ENCODE measurements at regions not wholly inside any gene's neighbourhood (a gene's known extent, or its start where the extent isn't known, plus 50 kb on each side); places are given as distances from the start of the nearest gene placed in this dataset.

DNA sequence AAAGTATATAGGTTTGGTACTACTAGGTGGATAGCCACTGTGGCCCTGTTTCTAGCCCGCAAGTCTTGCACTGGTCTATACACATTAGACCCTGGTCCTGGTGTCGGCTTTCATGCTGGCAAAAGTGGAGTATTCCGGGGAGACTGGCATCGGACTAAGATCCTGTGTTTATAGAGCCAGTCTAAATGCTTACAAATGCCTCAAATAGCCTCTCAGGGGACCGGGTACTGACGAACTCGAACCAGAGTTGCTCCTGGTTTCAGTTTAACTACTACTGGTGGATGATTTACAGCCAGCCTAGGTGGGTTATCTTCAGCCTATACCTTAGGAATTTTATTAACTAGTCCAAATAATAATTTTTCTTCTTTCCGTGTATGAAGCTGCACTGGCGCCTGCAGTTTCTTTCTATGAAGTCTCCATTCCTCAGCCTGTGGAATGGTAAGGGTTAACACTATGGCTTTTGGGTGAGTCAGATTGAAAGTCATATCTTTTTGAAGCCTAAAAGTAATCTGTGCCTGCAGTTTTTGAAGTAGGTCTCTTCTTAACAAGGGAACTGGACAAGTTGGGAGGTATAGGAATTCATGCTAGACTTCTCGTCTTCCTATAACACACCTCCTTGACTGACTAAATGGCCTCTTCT lies 51.3 kb downstream of the OR10H4 start:
- DNase-seq (ENCODE audit: low read depth): no peak

DNA sequence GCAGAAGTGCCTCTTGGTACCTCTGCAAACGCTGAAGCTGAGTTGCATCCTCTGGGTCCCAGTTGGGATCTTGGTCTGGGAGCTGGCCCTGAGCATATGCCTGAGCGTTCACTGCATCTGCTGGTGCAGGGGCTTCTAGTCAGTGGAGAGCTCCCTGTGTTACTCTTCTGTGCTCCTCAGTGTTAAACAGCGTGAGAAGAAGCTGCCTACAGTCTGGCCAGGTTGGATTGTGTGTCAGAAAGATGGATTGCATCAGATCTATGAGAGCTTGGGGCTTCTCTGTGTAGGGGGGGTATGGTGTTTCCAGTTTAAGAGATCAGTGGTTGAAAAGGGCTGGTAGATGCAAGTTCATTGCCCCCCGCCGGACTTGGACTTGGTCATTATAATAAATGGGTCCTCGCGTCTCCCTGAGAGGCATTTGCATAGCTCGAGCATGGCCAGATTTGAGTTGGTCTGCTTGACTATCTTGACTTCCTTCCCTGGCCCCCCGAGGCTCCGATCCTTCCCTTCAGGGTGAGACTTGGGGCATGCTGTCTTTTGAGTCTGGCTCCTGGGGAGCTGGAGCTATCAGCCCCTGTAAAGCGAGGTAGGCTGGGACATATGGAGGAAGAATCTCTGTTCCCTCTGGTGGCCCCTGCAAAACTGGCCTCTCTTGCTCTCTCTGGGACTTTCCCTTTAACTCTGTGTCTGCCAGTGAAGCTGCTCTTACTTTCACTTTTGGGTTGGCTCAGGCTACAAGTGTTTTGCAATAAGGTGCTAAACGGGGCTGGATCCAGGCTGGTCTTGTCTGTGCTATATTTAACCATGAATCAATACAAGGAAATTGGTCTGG lies 52.9 kb downstream of the OR10H4 start:
- peak; percentile 50 for DNase-seq (ENCODE audit: low read depth)

DNA sequence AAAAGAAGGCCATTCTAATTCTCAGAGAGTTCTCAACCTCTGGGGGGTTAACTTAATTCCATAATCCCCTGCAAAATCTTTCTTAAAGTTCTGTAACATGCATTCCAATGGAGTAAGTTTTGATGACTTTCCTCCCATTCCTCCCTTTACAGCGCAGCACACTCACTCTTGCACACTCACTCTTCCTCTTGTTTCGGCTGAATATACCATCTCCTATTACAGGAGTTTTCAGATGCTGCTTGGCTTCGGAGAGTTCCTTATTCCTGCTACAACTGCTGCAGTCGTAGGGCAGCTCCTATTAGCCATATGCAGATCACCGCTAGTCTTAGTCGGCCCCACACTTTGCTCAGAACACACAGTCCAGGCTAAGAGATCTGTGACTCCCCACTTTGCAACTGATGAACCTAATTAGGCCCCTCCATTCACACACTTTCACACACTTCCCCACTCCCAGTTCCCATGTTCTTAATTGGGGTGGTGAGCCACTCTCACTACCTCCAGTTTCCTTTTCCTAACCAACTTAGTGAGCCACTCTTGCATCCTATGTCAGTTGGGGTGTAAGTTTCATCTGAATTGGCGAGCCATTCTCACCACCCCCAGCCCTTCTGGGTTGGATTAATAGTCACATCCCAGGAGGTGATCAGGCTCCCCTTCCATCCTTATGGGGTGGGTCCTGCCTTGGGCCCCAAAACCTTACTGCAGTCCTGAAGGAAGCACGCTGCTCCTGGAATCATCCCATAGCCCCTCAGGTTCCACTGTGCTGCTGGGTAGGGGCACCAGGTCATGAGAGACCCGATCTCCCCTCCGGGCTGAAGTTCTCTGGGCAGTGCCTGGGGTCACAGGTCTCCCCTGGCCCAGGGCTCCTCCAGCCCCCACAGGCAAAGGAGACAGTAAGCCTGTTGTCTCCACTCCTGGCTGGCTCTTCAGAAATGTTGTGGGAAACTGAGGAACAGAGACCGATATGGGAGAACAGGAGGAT lies 53.9 kb downstream of the OR10H4 start:
- no peak for DNase-seq (ENCODE audit: low read depth)

DNA sequence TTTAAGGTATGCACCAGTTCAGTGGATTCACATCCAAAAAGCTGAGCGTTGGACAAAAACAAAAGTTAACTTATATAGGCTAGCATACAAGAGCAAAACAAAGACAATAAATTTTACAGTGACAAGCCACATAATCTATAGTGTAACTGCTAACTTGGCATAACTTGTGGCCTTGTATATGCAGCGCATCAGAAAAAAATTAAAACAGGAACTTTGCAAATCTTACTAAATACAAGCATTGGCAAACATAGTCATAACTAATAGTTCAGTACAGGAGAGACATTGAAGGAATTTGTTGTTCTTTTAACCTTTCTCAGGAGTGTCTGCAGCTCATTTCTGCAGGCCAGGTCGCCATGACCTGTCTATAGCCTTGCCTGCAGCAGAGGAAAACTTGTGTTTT lies 54.6 kb downstream of the OR10H4 start:
- DNase-seq (ENCODE audit: low read depth): no peak

DNA sequence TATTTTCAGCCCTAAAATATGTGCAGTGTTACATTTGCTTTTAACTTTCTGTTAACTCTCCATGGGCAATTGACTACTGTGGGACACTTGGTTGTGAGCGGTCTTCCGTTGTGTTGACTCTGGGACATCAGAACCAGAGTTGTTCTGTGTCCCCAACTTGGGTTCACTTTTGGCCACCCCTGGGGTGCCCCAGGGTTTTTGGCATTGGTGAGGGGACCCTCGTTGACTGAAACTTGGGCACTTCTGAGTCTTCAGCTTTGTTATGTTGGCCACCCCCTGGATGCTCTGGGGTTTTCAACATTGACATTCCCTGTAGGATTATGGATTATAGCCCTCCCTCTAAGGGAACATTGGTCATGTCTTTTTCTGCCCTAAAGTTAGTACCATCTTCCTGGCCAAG lies 57.1 kb downstream of the OR10H4 start:
- no peak for DNase-seq (ENCODE audit: low read depth)

DNA sequence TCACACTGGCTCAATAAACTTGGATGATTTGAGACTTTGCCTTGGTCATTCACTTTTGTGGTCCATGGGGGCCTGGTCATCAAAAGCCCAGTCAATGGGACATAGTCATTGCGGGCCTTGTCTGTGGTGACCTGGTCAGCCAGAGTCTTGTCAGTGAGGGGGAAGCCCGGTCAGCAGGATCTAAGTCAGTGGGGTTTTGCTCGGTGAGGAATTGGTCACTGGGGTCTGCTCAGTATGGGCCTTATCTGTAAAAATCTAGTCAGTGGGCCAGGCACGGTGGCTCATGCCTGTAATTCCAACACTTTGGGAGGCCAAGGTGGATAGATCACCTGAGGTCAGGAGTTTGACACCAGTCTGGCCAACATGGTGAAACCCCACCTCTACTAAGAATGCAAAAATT lies 63.7 kb upstream of the TPM4 start:
- no peak for DNase-seq (ENCODE audit: low read depth)

DNA sequence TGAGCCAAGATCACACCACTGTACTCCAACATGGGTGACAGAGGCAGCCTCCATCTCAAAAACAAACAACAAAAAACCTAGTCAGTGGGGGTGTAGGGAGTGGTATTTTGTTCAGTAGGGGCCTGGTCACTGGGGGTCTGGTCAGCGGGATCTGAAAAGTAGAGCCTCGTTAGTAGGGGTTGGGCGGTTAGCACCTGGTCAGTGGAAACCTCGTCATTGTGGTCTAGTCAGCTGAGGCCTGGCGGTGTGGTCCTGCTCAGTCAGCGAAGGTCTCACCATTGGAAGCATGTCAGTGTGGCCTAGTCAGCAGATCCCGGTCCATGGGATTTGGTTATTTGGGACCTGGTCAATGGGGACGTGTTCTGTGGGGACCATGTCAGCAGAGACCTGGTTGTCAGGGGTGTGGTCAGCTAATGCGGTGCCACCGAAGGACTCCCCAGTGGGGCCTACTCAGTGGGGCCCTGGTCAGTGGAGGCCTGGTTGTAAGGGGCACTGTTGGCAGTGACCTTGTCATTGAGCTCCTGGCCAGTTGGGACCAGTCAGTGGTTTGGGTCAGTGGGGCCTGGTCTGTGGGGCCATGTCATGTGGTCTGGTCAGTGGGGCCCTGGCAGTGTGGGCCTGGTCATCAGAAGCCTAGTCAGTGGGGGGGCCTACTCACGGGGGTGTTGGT lies 63.0 kb upstream of the TPM4 start:
- DNase-seq (ENCODE audit: low read depth): no peak

DNA sequence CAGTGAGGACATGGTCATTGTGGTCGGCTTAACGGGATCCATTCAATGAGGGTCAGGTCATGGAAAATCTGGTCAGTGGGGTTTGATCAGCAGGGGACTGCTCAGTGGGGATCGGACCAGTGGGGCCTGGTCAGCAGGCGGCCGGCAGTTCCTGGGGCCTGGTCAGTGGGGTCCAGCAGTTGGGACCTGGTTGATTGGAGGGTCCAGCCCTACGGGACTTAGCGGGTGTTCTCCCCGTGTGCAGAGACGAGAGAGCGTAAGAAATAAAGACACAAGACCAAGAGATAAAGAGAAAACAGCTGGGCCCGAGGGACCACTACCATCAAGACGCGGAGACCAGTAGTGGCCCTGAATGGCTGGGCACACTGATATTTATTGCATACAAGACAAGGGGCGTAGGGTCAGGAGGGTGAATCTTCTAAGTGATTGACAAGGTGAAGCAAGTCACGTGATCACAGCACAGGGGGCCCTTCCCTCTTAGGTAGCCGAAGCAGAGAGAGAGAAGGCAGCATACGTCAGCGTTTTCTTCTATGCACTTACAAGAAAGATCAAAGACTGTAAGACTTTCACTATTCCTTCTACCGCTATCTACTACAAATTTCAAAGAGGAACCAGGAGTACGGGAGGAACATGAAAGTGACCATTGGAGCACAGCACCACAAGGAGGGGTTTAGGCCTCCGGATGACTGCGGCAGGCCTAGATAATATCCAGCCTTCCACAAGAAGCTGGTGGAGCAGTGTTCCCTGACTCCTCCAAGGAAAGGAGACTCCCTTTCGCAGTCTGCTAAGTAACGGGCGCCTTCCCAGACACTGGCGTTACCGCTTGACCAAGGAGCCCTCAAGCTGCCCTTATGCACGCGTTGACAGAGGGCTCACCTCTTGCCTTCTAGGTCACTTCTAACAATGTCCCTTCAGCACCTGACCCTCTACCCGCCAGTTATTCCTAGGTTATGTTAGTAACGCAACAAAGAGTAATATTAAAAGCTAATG lies 62.1 kb upstream of the TPM4 start:
- DNase-seq (ENCODE audit: low read depth): no peak

DNA sequence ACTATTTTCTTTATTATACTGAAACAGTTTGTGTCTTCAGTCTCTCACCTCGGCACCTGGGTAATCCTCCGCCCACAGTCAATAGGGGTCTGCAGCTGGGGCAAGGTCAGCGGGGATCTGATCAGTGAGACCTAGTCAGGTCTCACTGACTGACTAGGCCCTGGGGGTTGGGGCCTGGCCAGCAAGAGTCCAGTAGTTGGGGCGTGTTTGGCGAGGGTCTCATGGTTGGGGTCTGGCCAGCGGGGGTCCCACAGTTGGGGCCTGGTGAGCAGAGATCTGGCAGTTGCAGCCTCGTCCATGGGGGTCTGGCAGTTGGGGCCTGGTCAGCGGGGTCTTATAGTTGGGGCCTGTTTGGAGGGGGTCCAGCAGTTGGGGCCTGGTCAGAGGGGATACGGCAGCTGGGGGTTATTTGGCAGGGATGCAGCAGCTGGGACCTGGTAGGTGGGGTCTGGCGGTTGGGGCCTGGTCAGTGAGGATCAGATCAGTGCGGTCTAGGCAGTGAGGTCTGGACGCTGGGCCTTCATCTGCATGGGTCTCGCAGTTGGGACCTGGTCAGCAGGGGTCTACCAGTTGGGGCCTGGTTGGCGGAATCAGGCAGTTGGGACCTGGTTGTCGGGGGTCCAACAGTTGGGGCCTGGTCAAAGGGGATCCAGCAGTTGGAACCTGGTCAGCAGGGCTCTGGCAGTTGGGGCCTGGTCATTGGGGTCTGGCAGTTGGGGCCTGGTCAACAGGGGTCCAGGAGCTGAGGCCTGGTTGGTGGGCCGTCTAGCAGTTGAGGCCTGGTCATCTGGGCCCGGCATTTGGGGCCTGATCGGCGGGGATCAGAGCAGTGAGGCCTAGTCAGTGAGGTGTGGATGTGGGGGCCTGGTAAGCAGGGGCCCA lies 61.1 kb upstream of the TPM4 start:
- no peak for DNase-seq (ENCODE audit: low read depth)

DNA sequence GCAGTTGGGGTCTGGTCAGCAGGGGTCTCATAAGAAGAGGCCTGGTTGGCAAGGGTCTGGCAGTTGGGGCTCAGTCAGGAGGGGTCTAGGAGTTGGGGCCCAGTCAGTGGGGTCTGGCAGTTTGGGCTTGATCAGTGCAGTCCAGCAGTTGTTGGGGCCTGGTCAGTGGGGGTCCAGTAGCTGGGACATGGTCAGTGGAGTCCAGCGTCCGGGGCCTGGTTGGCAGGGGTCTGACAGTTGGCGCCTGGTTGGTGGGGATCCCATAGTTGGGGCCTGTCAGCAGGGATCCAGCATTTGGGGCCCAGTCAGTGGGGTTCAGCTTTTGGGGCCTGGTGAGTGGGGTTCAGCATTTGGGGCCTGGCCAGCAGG lies 60.5 kb upstream of the TPM4 start:
- DNase-seq (ENCODE audit: low read depth): no peak

DNA sequence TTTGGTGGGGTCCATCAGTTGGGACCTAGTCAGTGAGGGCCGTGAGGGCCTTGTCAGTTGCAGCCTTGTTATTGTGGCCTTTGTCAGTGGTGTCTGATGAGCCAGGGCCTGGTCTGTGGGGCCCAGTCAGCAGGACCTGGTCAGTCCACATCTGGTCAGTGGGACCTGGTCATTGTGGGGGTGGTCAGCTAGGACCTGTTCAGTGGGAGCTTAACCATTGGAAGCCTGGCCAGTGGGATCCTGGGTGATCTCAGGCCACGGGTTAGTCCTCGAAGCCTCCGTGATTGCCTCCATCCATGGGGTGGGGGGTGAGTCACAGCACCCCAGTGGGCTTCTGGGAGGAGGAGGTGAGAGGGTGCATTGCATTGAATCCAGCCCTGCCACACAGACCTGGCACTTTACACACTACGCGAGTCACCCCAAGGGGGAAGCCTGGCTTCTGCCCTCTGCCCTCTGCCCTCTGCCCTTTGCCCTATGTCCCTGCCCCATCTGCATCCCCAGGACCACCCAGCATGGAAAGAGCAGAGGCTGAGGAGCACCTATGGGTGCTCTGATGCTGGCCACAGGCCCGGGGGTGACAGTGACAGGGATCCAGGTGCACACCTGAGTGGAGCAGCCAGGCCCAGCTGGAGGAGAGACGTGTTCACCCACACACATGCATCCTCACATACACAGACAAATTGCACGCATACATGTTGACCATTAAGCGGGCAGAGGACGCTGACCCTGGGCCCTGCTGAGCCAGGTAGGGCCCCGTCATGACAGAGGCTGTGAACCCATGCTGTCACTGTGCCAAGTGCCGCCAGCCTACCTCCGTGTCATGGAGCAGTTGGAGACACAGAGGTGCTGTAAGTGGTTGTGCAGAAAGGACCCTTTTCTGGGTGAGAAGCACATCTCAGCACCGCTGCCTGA lies 59.8 kb upstream of the TPM4 start:
- no peak for DNase-seq (ENCODE audit: low read depth)

DNA sequence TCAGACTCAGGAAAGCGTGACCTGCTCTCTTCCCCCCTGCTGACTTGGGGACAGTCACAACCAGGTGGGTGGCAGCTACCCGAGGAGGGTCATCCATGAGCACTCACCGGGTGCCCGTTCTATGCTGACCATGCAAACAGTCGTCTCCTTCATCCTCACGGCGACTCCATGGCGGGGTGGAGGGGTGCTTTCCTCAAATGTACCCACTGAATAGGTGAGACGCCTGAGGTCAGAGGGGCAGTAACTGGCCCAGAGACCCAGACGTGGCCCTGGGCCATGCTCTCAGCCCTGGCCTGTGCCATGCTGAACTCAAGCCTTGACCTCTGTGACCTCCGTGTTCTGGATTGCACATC lies 59.2 kb upstream of the TPM4 start:
- no peak for DNase-seq (ENCODE audit: low read depth)

DNA sequence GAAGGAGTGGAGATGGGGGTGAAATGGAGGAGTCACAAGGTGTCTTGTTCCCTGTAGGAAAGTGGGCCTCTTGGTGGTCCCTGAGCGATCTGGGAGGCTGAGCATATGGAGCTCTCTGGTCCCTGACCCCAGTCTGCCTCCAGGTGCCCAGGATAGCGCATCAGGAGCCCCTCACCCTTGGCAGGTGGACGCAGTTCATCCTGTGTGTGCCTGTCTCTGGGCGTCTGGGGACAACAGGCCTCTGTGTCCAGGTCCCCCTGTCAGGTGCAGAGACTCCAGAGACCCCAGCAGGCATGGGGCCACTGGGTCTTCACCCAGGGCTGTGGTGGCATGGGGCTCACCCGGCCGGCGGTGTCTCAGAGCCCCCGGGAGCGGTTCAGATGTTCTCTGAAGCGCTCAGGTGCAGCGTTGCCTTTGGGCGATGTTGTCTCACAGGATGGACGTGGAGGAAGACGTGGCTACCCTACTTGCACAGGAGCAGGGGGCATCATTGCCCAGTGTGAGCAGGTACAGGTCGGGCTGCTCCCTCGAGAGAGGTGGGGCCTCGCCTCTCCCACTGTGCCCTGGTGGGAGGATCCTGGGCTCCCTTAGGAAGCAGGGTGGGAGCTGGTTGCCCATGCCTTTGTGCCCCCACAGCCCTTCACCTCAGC lies 58.1 kb upstream of the TPM4 start:
- no peak for DNase-seq (ENCODE audit: low read depth)

DNA sequence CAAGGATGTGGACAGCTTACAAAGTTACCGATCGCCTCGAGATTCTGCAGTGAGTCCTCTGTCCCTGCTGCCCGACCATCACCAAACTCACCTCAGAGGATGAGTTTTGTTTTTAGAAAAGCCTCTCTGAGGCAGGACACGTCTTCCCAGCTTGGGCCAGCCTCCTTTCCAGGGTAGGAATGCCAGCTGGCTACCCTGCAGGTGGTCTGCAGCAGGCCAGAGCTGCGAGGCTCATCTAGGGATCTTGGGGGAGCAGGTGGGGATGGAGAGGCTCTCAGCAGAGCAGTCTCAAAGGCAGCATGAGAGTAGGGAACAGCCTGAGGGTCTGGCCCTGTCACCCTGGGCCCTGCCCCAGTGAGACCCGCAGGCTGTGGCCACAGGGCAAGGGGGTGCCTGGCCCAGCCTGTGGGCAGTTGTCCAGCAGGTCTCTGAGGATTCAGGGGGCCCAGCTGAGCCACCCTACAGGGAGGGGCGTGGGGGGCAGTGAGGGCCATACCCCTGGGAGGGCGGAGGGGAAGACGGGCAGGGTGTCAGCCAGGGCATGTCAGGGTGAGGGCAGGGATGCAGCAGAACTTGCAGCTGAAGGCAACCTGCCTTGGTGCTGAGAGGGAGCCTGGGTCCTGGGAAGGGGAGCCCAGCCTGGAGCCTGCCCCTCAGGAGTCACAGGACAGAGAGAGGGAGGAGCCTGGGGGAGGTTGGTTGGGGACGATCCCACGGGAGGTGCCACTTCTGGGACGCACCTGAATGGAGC lies 57.3 kb upstream of the TPM4 start:
- no peak for DNase-seq (ENCODE audit: low read depth)

DNA sequence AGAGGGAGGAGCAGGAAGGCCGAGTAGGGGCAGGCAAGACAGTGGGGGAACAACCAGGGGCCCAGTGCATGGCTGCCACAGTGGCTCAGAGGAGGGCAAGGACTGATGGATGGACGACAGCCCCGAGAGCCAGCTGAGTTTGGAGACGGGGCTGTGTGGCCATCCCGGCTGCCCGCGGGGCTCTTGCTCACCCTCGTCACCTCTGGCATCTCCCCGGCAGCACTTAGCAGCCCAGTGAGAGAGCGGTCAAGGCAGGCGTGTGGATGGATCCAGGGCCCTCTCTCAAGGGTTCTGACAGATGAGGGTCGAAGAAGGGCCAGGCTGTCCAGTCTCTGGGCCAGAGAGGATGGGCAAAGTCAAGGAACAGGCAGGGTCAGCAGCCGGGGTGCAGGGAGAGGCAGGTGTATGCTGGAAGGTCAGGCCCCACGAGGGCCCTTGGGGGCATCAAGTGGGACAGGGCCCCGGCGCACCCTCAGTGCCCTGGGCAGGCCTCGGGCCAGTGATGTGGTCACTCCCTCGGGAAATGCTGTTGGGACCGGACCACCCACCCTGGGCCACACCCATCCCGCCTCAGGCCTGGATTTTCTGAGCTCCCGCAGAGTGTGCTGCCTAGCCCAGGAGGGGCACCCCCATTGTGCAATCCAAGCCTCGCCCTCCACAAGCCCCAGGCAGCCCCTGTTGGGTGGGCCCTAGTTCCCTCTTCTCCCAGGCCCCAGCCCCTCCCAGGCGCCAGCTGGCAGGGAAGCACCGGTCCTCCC lies 56.4 kb upstream of the TPM4 start:
- DNase-seq (ENCODE audit: low read depth): no peak

DNA sequence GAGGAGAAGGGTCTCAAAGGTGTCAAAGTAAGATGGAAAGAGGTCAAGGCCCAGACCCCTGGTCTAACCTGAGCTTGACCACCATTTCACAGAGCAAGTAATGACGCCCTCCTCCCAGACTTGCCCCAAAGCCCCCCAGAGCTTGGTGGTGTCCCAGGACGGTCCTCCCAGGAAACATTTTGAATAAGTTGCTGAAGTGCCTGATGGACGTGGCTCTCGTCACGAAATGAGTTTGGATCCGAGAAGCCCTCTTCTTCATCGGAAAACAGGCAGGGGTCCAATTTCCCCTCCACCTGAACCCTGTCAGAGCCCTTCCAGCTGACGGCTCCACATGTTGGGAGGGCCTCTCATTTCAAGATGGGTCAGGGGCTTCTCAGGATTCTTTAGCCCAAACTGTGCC lies 54.5 kb upstream of the TPM4 start:
- no peak for DNase-seq (ENCODE audit: low read depth)

DNA sequence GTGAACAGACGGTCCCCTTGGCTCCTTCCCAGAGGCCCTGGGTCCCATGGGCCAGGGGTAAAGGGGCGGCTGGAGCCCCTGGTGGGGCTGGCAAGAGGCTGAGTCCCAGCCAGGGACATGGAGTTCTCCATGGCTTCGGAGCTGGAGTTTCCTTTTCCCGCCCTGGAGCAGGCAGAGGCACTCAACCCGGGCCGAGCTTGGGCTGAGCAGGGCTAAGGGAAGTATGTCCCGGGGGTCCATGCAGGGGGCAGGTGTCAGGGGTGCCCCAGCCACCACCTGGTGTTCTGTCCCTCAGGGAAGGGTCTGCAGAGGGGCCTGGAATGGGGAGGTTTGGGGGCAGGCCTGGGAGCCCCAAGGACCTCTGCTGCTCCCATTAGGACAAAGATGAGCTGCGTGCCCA lies 54.0 kb upstream of the TPM4 start:
- no peak for DNase-seq (ENCODE audit: low read depth)

Measured in amniotic epithelial cell (primary cell).